Gastrocnemius medialis (tissue), 4 donors: ENCODE measurements at regions not wholly inside any gene's neighbourhood (a gene's known extent, or its start where the extent isn't known, plus 50 kb on each side); places are given as distances from the start of the nearest gene placed in this dataset.

Experiments
- ATAC-seq, 2 donors: fragments of 150-250 bp; one replicate each; pipeline ENCODE4 v1.9.1; 2016
- DNase-seq, 2 donors: peaks; one replicate each; pipeline ENCODE4 v3.0.0-alpha.2; 2019
- H3K27ac ChIP-seq, 4 donors: fragments of 200-600 bp; sonication (generic); 1 replicate in 1 of 4; 2 replicates in 3 of 4; pipeline ENCODE4 v1.5.1; 2016 to 2018; ENCODE audit warnings: mild to moderate bottlenecking in 2 of 4, moderate library complexity in 1 of 4
- H3K27me3 ChIP-seq, 3 donors: fragments of 200-600 bp; sonication (generic) in 2 of 3; 1 replicate in 1 of 3; 2 replicates in 2 of 3; pipeline versions ENCODE4 v1.5.1 to v1.6.0; 2016 to 2019; ENCODE audit warnings: mild to moderate bottlenecking in 1 of 3, moderate library complexity in 1 of 3
- H3K36me3 ChIP-seq, 2 donors: fragments of 200-600 bp; sonication (generic) in 1 of 2; one replicate each; pipeline ENCODE4 v1.5.1; 2017 to 2018
- H3K4me1 ChIP-seq, 2 donors: fragments of 200-600 bp; sonication (generic) in 1 of 2; one replicate each; pipeline ENCODE4 v1.5.1; 2016 to 2017; ENCODE audit warnings: mild to moderate bottlenecking in 2 of 2
- H3K4me3 ChIP-seq, 4 donors: fragments of 200-600 bp; sonication (generic) in 3 of 4; 1 replicate in 1 of 4; 2 replicates in 3 of 4; pipeline ENCODE4 v1.5.1; 2016 to 2019; ENCODE audit warnings: mild to moderate bottlenecking in 2 of 4
- H3K9me3 ChIP-seq, 3 donors: fragments of 200-600 bp; sonication (generic) in 2 of 3; 1 replicate in 1 of 3; 2 replicates in 2 of 3; pipeline ENCODE4 v1.5.1; 2016 to 2019
- CTCF ChIP-seq, 5 experiments: fragments of 450-650 bp in 3 of 5; fragments of 200-600 bp in 2 of 5; sonication (generic) in 2 of 5; IDR thresholded peaks in 4 of 5; conservative IDR thresholded peaks in 1 of 5; 1 replicate in 4 of 5; 2 replicates in 1 of 5; pipeline ENCODE4 v1.5.1; 2016 to 2019; ENCODE audit warnings: antibody characterized with exemption in 5 of 5, mild to moderate bottlenecking in 3 of 5, moderate library complexity in 3 of 5
- POLR2A ChIP-seq, 2 donors: fragments of 450-650 bp; IDR thresholded peaks; one replicate each; pipeline ENCODE4 v1.6.1; 2017; ENCODE audit warnings: antibody characterized with exemption in 2 of 2, mild to moderate bottlenecking in 2 of 2, moderate library complexity in 2 of 2
- in situ Hi-C, 4 donors: fragments of 200-750 bp; cut with MboI; loops; one replicate each; pipeline versions ENCODE4 v1.15.0 to v1.8.0; 2017; ENCODE audit warnings: low sequenced_read_pairs in 4 of 4
- intact Hi-C: fragments of 100-400 bp; cut with DNase I; formaldehyde crosslinking; loops from one replicate; pipeline ENCODE4 v1.15.1; 2023; ENCODE audit warnings: low total_unique reads

GRCh38 chr4:159035570-159035969 lies 67.3 kb upstream of the RAPGEF2 start:
- in situ Hi-C loops, result no loop called here
- Histone ChIP-seq H3K9me3 (no peaks in the 10 kb centered on the region), H3K27me3 (no peaks in the 10 kb centered on the region), H3K27ac (no peak overlapping the region), H3K4me3 (no peak overlapping the region), H3K4me1 (no peaks in the 10 kb centered on the region), H3K36me3 (no peaks in the 10 kb centered on the region)
- TF ChIP-seq POLR2A (IDR thresholded peaks at IDR 0.05) (no peak), CTCF (IDR thresholded peaks at IDR 0.05 in 4 of 5, conservative IDR thresholded peaks at IDR 0.05 in 1 of 5) (no peak)
- ATAC-seq (no peak), DNase-seq (no peak)
- intact Hi-C loops, result no loop called here

GRCh38 chr4:159038536-159038935 lies 64.3 kb upstream of the RAPGEF2 start:
- no peaks in the 10 kb centered on the region for H3K36me3 ChIP-seq
- no peaks in the 10 kb centered on the region for H3K4me1 ChIP-seq
- intact Hi-C loops, result no loop called here
- in situ Hi-C loops, result no loop called here
- no peak for ATAC-seq
- H3K27ac ChIP-seq, result no peak overlapping the region
- H3K27me3 ChIP-seq, result no peaks in the 10 kb centered on the region
- H3K4me3 ChIP-seq, result no peak overlapping the region
- no peak for TF ChIP-seq CTCF (IDR thresholded peaks at IDR 0.05 in 4 of 5, conservative IDR thresholded peaks at IDR 0.05 in 1 of 5)
- TF ChIP-seq POLR2A (IDR thresholded peaks at IDR 0.05), result no peak
- no peak for DNase-seq
- H3K9me3 ChIP-seq, result no peaks in the 10 kb centered on the region

- no peak for ATAC-seq
- in situ Hi-C loops (no loop called here), intact Hi-C loops (no loop called here)
- no peaks in the 10 kb centered on the region for H3K9me3 ChIP-seq
- no peaks in the 10 kb centered on the region for H3K4me1 ChIP-seq
- TF ChIP-seq POLR2A (IDR thresholded peaks at IDR 0.05), result no peak
- TF ChIP-seq CTCF (IDR thresholded peaks at IDR 0.05 in 4 of 5, conservative IDR thresholded peaks at IDR 0.05 in 1 of 5), result no peak
- no peak overlapping the region for H3K4me3 ChIP-seq
- H3K27me3 ChIP-seq, result no peaks in the 10 kb centered on the region
- no peak overlapping the region for H3K27ac ChIP-seq
- no peak for DNase-seq
- H3K36me3 ChIP-seq, result no peaks in the 10 kb centered on the region
Observed at GRCh38 chr4:159041054-159042034, 61.5 kb upstream of the RAPGEF2 start.

- Histone ChIP-seq H3K4me1 (no peaks in the 10 kb centered on the region), H3K27ac (no peak overlapping the region), H3K27me3 (no peaks in the 10 kb centered on the region), H3K36me3 (no peaks in the 10 kb centered on the region), H3K9me3 (no peaks in the 10 kb centered on the region), H3K4me3 (no peak overlapping the region)
- intact Hi-C loops, result no loop called here
- in situ Hi-C loops, result no loop called here
- peak in 1 of 2 donors; percentile 18 for ATAC-seq
- DNase-seq, result no peak
- TF ChIP-seq POLR2A (IDR thresholded peaks at IDR 0.05), result no peak
- no peak for TF ChIP-seq CTCF (IDR thresholded peaks at IDR 0.05 in 4 of 5, conservative IDR thresholded peaks at IDR 0.05 in 1 of 5)
Observed at GRCh38 chr4:159042097-159042605, 60.7 kb upstream of the RAPGEF2 start.
